RWPE2 (cell line): ENCODE measurements at regions not wholly inside any gene's neighbourhood (a gene's known extent, or its start where the extent isn't known, plus 50 kb on each side); places are given as distances from the start of the nearest gene placed in this dataset.

Experiments
- ATAC-seq: fragments of 200-7000 bp; cut with Tn5 transposase; 3 replicates; pipeline ENCODE4 v1.9.1; 2021; ENCODE audit warnings: low read depth
- DNase-seq: peaks from one replicate; pipeline ENCODE4 v3.0.0-alpha.2; 2020; ENCODE audit warnings: low spot score
- H3K27ac ChIP-seq: fragments of 450-650 bp; 2 replicates; pipeline ENCODE4 v1.5.1; 2017; ENCODE audit warnings: mild to moderate bottlenecking; ENCODE audit not compliant: poor library complexity, severe bottlenecking
- H3K27me3 ChIP-seq: fragments of 250-450 bp; sonication (Bioruptor Pico); 2 replicates; pipeline ENCODE4 v1.5.1; 2021; ENCODE audit warnings: mild to moderate bottlenecking, moderate library complexity; ENCODE audit not compliant: insufficient read depth, poor library complexity, severe bottlenecking
- H3K36me3 ChIP-seq: fragments of 250-450 bp; sonication (Bioruptor Pico); 2 replicates; pipeline ENCODE4 v1.5.1; 2020; ENCODE audit warnings: low read depth, mild to moderate bottlenecking, moderate library complexity
- H3K4me1 ChIP-seq: fragments of 250-450 bp; sonication (Bioruptor Pico); 2 replicates; pipeline ENCODE4 v1.5.1; 2021; ENCODE audit warnings: mild to moderate bottlenecking, moderate library complexity; ENCODE audit not compliant: insufficient read depth, poor library complexity, severe bottlenecking
- H3K4me3 ChIP-seq: fragments of 250-450 bp; sonication (Bioruptor Pico); 2 replicates; pipeline ENCODE4 v1.5.1; 2021; ENCODE audit warnings: mild to moderate bottlenecking, moderate library complexity; ENCODE audit not compliant: severe bottlenecking
- H3K9me3 ChIP-seq: fragments of 250-450 bp; sonication (Bioruptor Pico); 2 replicates; pipeline ENCODE4 v1.5.1; 2021; ENCODE audit warnings: mild to moderate bottlenecking, moderate library complexity; ENCODE audit not compliant: severe bottlenecking
- CTCF ChIP-seq: fragments of 450-650 bp; IDR thresholded peaks from one replicate; pipeline ENCODE4 v1.5.1; 2017; ENCODE audit warnings: mild to moderate bottlenecking, moderate library complexity; ENCODE audit not compliant: poor library complexity, severe bottlenecking

GRCh38 chr2:134099273-134099672 is 154.6 kb upstream of the MGAT5 start:
- no peak for ATAC-seq
- Histone ChIP-seq H3K4me3 (no peak overlapping the region), H3K9me3 (no peaks in the 10 kb centered on the region), H3K36me3 (no peaks in the 10 kb centered on the region), H3K27me3 (no peaks in the 10 kb centered on the region), H3K27ac (no peak overlapping the region), H3K4me1 (no peaks in the 10 kb centered on the region)
- no peak for DNase-seq
- no peak for TF ChIP-seq CTCF

DNA sequence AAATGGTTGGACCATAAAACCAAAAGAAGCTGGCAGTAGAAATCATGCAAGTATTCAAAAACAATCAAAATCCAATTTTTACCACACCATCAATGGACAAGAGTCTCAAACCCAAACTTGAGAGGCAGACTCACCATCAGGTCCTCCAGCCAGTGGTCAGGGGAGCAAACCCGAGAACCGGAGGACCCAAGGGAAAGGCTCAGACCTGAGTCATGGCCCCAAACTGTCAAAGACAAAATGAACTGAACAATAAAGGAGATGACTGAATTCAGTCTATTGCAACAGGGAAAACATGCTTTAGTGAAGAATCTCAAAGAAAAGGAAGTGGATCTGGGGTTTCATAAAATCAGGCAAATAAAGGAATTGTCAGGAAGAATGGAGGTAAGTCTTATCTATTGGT is 150.7 kb upstream of the MGAT5 start:
- no peak for DNase-seq
- no peaks in the 10 kb centered on the region for H3K9me3 ChIP-seq
- H3K4me3 ChIP-seq = no peak overlapping the region
- no peak for ATAC-seq
- H3K27ac ChIP-seq = no peak overlapping the region
- H3K4me1 ChIP-seq = no peaks in the 10 kb centered on the region
- H3K36me3 ChIP-seq = no peaks in the 10 kb centered on the region
- no peak for TF ChIP-seq CTCF
- no peaks in the 10 kb centered on the region for H3K27me3 ChIP-seq

- H3K4me3 ChIP-seq = no peak overlapping the region
- H3K9me3 ChIP-seq = no peaks in the 10 kb centered on the region
- ATAC-seq (peak; percentile 46; the same call in 1 of the 3 replicates), DNase-seq (no peak)
- no peaks in the 10 kb centered on the region for H3K36me3 ChIP-seq
- no peaks in the 10 kb centered on the region for H3K4me1 ChIP-seq
- no peaks in the 10 kb centered on the region for H3K27me3 ChIP-seq
- no peak for TF ChIP-seq CTCF
- no peak overlapping the region for H3K27ac ChIP-seq
Observed at GRCh38 chr2:134104754-134105153, 149.1 kb upstream of the MGAT5 start.

GRCh38 chr2:134107402-134107801 is 146.5 kb upstream of the MGAT5 start:
- no peak for TF ChIP-seq CTCF
- no peak overlapping the region for H3K4me3 ChIP-seq
- no peaks in the 10 kb centered on the region for H3K36me3 ChIP-seq
- no peaks in the 10 kb centered on the region for H3K4me1 ChIP-seq
- H3K27me3 ChIP-seq = no peaks in the 10 kb centered on the region
- no peak overlapping the region for H3K27ac ChIP-seq
- ATAC-seq (no peak), DNase-seq (no peak)
- no peaks in the 10 kb centered on the region for H3K9me3 ChIP-seq

GRCh38 chr2:134108113-134108512 is 145.8 kb upstream of the MGAT5 start:
- ATAC-seq = no peak
- TF ChIP-seq CTCF = no peak

More at GRCh38 chr2:134108113-134108512, 145.8 kb upstream of the MGAT5 start:
- Histone ChIP-seq H3K36me3 (no peaks in the 10 kb centered on the region), H3K4me1 (no peaks in the 10 kb centered on the region), H3K4me3 (no peak overlapping the region), H3K27me3 (no peaks in the 10 kb centered on the region), H3K9me3 (no peaks in the 10 kb centered on the region), H3K27ac (no peak overlapping the region)
- no peak for DNase-seq
